ENCODE measurements at regions not wholly inside any gene's neighbourhood (a gene's known extent, or its start where the extent isn't known, plus 50 kb on each side); places are given as distances from the start of the nearest gene placed in this dataset.
"Not testable (repeated sequence)": the region's sequence is repeated elsewhere in the genome, so short reads cannot be mapped to it uniquely, and the experiment has no call there.

DNA sequence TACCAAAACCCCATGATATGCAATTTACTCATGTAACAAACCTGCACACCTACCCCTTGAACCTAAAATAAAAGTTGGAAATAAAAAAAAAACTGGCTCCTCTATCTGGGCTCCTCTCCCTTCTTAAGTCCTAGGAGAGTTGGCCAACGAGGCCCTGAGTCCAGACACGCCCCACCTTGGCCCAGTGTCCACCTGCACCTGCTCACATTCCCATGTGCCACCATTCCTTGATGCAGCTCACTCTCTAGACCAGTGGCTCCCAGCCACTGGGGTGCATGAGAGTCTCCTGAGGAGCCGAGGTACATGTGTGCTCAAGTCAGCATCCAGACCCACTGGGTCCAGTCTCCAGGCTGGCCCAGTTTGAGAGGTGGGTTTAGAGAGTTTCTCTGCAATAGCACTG lies 157.4 kb downstream of the BCL2L11 start:
- not testable (repeated sequence) for DNase-seq (ENCODE audit: low read depth, low spot score); H3K4me3 ChIP-seq (ENCODE audit: low read length)

DNA sequence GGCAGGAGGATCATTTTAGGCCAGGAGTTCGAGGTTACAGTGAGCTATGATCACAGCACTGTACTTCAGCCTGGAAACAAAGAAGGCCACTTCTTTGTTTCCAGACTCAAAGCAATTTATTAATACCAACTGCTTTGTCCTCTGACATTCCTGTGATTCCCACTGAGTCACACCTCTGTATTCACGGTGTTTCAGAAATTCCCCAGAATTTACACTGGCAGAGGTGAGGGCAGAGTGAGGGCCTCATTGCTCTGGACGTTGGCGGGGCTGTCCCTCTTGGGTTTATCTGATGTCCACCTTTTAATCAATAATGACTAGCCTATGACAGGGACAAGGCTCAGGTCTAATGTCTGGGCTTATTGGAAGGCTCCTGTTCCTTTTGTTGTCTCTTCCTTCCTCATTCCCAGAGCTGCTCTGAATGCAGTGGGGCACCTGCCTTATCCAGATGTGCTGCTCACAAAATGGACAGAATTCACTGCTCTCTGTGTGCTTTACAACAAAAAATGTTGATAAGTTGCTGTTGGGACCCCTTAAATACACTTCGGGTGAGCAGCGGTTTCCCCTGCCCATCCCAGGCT lies 160.1 kb downstream of the BCL2L11 start:
- not testable (repeated sequence) for H3K4me3 ChIP-seq (ENCODE audit: low read length)

DNA sequence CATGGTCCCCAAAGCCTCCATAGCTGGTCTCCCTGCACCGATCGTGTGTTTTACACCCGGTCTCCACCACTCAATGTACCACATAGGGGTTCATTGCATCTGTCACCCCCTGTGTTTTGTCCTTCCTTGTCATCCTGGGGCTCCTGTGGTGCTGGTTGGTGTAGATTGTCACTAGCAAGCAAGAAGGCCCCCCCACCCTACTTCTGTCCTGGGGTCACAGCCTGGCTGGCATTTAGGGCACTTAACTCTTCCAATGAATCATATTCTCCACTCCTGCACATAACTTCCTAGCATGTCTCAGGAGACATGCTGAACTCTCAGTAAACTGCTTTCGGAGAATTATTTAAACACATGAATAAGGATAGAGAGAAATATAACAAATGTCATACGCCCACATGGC lies 161.4 kb downstream of the BCL2L11 start:
- not testable (repeated sequence) for H3K4me3 ChIP-seq (ENCODE audit: low read length); DNase-seq (ENCODE audit: low read depth, low spot score)

More for the DNA sequence above, 160.1 kb downstream of the BCL2L11 start:
- not testable (repeated sequence) for DNase-seq (ENCODE audit: low read depth, low spot score)

DNA sequence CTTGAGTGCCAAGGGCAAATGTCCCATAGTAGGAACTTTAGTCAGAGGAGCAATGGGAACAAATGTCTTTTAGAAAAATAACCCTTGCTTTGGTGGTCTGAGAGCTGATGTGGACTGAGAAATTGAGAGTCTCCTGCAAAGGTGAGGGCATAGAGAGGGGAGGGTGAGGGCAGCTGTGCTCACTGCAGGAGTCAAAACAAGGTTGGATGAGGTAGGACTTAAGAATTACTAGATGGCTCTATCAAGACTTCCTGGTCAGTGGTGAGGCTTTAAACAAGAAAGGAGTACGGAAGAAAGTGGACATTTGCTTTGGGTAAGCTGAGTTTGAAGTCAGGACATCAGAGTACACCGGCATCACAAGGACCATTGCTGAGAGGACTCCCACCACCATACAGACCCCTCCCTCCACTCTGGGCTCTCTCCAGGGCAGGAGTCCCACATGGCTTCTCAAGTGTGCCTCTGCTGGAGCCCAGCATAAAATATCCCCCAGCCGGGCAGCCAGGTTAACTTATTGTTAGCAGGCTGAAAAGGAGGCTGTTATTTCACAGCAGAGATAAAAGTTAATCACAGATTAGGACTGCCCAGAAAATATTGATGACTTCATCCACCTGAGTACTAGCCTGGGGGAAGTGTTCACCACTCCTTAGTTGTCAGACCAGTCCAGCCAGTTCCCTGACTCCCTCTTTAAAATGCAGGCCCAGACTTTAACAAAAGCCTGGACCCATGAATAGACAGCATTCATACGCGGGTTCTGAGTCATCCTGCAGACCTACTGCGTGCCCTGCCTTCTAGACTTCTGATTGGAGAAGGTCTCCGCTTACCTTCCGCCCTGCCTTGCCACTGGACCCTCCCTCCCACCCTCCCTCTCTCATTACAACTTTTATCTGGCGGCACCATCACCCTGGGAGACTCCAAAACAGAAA lies 167.2 kb downstream of the BCL2L11 start:
- not testable (repeated sequence) for H3K4me3 ChIP-seq (ENCODE audit: low read length); DNase-seq (ENCODE audit: low read depth, low spot score)

DNA sequence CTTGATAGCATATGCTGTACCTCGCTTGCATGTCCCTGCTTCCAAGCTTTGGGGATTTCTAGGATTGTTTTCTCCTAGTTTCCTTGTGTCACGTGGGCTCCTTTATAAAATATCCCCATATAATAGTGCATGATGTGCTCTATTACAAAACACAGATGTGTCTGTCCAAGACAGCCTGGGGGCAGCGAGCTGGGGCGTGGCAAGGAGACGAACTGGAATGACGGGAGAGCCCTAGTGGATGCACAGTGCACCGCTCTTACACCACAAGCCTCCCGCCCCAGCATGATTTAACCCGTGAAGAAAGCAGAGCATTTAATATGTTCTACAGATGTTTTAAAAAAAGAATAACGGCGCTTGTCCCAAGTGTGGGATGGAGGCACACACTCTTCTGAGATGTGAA lies 169.7 kb downstream of the BCL2L11 start:
- not testable (repeated sequence) for DNase-seq (ENCODE audit: low read depth, low spot score); H3K4me3 ChIP-seq (ENCODE audit: low read length)

DNA sequence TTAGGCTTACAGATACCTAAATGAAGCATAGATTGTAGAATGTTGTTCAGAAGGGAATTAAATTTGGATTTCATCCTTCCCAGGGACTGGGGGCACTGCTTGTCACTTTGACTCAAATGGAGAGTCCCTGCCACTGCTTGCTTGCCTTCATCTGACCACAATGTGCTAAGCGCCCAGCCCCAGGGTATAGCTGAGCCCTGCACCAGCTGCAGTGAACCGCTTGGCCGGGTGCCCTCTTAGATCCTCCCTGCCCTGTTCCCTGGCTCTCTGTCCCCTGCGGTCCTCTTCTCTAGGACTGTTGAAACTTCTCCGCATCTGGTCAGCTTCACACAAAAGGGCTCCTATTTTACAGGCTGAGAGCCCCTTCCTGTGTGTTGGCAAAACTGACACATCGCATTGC lies 170.9 kb downstream of the BCL2L11 start:
- not testable (repeated sequence) for DNase-seq (ENCODE audit: low read depth, low spot score); H3K4me3 ChIP-seq (ENCODE audit: low read length)

DNA sequence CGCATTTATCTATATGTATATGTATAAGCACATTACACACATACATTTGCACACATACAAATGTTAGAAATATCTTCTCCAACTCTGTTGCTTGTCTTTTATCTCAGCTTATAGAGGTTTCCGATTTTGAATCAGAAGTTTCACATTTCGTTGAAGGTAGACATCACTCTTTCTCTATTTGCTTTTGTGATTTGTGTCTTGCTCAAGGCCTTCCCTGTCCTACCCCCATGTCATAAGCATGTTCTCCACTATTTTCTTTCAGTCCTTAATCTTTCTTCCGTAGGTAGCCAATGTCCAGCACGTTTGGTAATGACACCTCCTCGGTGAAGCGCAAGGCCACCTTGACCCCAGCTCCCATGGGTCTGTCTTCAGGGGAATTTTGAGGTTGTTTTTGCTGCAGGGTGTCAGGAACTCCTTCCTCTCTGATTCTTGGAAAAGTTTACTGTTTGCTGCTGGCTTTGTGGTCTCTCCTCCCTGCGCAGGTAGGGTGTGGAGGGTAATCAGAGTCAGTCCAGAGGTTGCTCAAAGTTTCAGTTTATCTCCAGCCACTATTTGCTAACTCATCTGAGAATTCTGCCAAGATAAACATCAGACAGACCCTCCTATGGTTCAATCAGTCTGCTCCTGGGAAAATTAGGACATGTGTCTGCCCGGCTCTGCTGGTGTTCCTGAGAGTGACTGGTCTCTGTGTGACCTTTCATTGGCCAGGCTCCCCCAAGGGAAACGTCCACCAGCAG lies 171.7 kb downstream of the BCL2L11 start:
- H3K4me3 ChIP-seq (ENCODE audit: low read length); DNase-seq (ENCODE audit: low read depth, low spot score): not testable (repeated sequence)

DNA sequence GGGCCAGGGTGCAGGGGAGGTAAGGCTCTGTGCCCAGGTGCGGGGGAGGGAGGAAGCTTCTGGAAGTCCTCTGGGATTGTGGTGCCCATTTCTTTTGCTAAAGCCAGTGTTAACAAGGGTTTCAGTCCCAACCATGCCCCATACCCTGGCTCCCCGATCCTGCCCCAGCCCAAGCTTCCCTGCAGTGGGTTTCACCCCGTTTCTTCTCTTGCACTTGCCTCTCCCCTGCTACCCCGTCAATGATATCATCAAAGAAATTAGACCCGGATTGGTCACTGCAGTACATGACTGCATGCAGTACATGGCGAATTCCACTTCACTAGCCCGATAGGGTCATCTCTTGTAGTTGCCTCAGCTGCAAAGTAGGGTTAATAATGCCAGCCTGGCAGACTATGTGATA lies 174.0 kb downstream of the BCL2L11 start:
- not testable (repeated sequence) for H3K4me3 ChIP-seq (ENCODE audit: low read length); DNase-seq (ENCODE audit: low read depth, low spot score)

DNA sequence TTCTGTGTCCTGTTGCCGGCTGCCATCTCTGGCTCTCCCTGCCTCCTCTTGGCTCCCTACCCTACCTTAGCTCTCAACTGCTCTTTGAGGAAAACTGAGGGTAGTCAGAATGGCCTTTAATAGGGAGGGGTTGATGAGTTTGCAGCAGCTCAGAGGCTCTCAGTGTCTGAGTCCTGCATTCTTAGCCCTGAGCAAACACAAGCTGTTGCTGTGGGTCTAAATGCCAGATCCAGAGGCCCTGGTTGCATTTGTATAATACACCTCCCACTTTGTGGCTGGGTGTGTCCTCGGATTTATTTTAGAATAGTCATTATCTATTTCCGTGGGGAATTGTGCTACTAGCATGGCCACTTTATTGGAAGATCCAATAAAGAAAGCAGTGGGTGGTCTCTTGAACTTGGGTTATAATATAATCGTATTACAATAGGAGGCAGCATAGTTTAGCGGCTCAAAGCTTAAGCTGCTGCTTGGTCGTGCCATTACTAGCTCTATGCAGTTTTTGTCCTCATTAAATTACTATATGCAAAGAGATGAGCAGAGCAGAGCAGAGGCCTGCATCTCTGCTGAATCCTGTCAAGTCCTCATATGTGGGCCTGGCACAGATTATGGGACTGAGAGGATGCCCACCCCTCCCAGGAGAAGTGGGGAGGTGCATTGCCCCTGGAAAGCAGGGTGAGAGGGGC lies 175.5 kb downstream of the BCL2L11 start:
- not testable (repeated sequence) for DNase-seq (ENCODE audit: low read depth, low spot score); H3K4me3 ChIP-seq (ENCODE audit: low read length)

DNA sequence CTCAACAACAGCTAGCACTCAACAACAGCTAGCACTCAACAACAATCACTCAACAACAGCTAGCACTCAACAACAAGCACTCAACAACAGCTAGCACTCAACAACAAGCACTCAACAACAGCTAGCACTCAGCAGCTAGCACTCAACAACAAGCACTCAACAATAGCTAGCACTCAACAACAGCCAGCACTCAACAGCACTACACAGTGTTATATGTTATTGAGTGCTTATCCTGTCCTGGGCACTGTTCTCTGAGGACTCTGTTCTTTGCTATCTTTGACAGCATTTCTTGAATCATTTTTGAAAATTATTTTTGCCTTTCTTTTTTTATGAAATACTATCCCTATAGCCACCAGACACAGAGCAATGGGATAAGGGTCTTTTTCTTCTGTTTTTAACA lies 176.4 kb downstream of the BCL2L11 start:
- not testable (repeated sequence) for DNase-seq (ENCODE audit: low read depth, low spot score); H3K4me3 ChIP-seq (ENCODE audit: low read length)

DNA sequence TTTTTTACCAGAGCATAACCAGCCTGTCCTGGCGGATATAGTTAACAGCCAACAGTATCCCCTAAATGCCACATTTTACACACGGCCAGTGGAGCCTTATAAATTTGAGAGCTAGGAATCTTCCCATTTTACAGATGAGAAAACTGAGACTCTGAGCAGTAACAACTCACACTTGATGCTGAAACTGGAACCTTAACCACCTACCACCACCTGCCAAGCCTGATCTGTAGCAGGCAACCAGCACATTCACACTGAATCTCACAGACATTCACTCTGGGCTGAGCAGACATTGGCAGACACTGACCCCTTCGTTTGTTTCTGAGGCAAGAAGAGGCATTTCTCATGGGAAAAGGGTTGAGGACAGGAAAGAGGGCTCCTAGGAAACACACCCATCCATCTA lies 178.2 kb downstream of the BCL2L11 start:
- not testable (repeated sequence) for H3K4me3 ChIP-seq (ENCODE audit: low read length); DNase-seq (ENCODE audit: low read depth, low spot score)

DNA sequence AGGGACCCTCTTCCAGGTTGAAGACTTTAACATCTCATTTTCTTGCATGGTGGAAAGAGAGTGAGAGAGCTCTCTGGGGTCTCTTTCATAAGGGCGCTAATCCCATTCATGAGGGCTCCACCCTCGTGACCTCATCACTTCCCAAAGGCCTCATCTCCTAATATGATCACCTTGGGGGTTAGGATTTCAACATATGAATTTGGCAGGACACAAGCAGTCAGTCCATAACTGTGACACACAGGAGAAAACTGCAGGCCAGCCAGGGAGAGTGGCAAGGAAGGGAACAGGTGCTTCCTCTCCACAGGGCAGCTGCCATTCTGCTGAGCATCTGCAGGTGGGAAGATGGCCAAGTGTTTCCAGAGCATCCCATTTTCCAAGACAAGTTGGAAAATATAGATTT lies 178.9 kb downstream of the BCL2L11 start:
- DNase-seq (ENCODE audit: low read depth, low spot score); H3K4me3 ChIP-seq (ENCODE audit: low read length): not testable (repeated sequence)

DNA sequence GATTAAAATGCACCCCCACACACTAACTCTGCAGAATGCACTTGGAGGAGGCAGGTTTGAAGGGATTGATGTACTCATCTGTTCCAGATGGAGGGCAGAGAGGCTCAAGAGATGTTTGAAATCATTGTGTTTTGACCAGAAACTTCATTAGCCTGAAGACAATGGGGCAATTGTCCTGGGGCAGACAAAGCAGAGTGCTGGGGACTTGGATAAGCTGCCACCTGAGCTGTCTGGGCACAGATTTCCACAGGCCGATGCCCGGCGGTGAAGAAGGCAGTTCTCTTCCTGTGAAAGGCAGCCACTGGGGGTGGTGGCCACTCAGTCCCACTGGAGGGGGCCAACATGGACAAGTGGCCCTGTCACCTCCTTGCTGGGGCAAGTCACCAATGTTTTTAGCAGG lies 181.0 kb downstream of the BCL2L11 start:
- not testable (repeated sequence) for DNase-seq (ENCODE audit: low read depth, low spot score); H3K4me3 ChIP-seq (ENCODE audit: low read length)

DNA sequence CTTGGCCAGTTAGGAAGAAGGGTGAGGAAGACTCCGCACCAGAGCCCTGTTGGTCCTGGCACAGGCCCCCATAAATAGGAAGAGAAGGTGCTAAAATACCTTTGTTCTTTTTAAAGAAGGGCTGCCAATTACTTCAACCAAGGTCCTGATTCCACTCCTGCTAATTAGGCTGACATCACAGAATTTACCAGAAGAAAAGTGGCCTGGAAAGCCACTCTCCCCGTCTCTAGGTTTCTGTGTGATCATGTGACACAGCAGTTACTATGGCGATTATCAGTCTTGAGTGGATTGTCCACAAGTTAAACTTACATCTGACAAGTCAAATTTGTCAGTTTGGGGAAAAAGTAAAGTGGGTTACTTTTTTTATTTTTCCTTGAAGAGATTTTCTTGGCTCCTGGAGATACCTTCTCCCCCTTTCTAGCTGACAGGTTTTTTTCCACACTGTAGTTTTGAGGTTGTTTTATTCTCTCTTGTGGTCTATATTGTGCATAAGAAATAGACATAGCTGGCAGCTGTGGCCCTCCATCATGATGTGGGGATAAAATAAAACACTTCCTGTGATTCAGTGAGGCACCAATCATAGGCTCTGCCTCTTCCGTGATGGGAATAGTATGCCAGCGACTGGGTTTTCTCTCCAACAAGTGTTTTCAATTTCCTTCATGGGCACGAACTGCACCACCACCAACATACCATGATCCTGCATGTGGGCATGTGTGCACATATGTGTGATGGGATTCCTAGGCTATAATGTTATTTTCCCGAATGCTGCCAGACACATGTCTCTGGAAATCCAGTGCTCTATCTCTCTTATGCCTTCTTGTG lies 181.9 kb downstream of the BCL2L11 start:
- peak; percentile 5 for DNase-seq (ENCODE audit: low read depth, low spot score)
- not testable (repeated sequence) for H3K4me3 ChIP-seq (ENCODE audit: low read length)

DNA sequence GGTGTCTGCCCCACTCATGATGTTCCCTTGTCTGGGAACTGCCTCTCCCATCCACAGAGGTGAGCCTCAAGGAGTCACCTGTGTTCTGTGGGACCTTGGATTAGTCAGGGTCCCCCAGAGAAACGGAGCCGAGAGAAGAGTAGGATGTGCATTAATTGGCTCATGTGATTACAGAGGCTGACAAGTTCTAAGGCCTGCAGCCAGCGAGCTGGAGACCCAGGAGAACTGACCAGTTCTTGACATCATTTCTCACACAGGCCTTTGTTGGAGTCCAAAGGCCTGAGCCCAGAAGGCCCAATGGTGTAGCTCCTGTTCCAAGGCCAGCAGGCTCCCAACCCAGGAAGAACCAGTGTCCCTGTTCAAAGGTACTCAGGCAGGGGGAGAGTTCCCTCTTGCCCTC lies 186.6 kb downstream of the BCL2L11 start:
- not testable (repeated sequence) for DNase-seq (ENCODE audit: low read depth, low spot score); H3K4me3 ChIP-seq (ENCODE audit: low read length)

DNA sequence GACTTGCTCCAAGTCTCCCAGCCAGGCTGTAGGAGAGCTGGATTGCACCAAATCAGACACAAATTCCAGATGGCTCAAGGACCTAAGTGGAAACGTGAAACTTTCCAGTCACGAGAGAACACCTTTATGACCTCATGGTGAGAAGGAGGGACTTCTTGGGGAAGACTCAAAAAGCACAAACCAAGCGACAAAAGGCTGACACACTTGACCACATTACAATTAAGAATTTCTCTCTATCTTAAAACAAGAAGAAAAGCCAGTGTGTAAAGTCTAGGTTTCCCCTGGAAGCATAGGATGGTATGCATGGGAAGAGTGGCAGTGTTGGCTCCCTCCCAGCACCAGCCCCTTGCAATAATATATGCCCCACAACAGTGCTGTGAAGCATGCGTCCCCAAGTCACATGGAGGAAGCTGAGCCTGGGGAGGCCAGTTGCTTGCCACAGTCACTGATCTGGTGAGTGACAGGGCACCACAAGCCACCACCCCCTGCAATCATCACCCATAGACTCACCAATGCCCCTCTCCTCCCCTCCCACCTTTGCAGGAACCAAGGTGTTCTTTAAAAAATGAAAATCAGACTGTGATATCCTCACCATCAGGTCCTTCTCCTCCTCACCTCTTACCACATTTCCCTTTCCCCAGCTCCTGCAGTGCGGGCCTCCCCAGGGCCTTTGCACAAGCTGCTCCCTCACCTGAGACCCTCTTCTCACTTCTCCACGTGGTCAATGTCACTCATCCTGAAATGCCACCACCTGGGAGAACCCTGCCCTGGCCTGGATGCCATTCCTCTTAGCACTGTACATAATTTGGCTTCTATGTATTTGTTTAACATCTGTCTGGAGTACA lies 188.7 kb downstream of the BCL2L11 start:
- not testable (repeated sequence) for DNase-seq (ENCODE audit: low read depth, low spot score); H3K4me3 ChIP-seq (ENCODE audit: low read length)

DNA sequence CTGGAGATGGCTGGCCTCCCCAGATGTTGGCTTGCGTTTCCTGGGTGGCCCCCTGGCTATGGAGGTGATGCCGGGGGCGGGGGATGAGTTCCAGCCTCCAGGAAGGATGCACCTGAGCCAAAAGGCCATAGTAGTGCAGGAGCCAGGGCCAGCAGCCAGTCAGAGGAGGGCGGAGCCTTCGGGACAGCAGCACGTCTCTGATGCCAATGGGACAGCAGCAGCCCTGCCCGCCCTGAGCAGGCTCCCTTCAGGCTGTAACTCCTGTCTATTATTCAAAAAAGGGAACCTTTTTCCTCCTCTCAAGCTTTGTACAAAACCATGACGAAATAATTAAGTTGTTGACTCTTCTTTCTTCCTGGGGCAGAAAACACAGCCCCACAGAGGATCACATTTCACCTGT lies 189.7 kb downstream of the BCL2L11 start:
- not testable (repeated sequence) for H3K4me3 ChIP-seq (ENCODE audit: low read length); DNase-seq (ENCODE audit: low read depth, low spot score)

DNA sequence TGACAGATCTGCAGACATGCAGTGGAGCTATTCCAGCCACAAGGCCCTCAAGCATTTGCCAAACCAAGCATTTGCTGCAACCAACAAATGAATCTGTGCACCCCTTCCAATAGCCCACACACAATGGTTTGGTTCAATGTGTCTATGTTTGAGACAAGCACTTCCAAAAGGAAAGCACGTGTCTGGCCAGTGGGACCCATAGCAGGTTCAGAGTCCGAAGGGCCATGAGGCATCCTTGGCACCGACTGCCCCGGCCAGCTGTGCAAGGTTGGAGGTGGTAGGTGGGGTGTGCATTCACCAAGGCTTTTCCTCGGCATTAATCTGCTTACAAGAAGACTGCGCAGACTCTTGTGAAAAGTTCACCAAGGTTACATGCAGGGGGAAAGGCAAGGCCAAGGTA lies 190.9 kb downstream of the BCL2L11 start:
- not testable (repeated sequence) for DNase-seq (ENCODE audit: low read depth, low spot score); H3K4me3 ChIP-seq (ENCODE audit: low read length)

Measured in Jurkat, Clone E6-1 (cell line).